ENCODE measurements at regions not wholly inside any gene's neighbourhood (a gene's known extent, or its start where the extent isn't known, plus 50 kb on each side); places are given as distances from the start of the nearest gene placed in this dataset.

GRCh38 chr11:134556186-134556585, 144.1 kb upstream of the B3GAT1 start:
- no peak for DNase-seq

GRCh38 chr11:134555510-134555909, 143.5 kb upstream of the B3GAT1 start:
- DNase-seq, result no peak

GRCh38 chr11:134554861-134555260, 142.8 kb upstream of the B3GAT1 start:
- no peak for DNase-seq

GRCh38 chr11:134554106-134554505, 142.1 kb upstream of the B3GAT1 start:
- DNase-seq, result no peak

- no peak for DNase-seq
Observed at GRCh38 chr11:134552749-134553148, 140.7 kb upstream of the B3GAT1 start.

- DNase-seq, result no peak
Observed at GRCh38 chr11:134545521-134545920, 133.5 kb upstream of the B3GAT1 start.

DNA sequence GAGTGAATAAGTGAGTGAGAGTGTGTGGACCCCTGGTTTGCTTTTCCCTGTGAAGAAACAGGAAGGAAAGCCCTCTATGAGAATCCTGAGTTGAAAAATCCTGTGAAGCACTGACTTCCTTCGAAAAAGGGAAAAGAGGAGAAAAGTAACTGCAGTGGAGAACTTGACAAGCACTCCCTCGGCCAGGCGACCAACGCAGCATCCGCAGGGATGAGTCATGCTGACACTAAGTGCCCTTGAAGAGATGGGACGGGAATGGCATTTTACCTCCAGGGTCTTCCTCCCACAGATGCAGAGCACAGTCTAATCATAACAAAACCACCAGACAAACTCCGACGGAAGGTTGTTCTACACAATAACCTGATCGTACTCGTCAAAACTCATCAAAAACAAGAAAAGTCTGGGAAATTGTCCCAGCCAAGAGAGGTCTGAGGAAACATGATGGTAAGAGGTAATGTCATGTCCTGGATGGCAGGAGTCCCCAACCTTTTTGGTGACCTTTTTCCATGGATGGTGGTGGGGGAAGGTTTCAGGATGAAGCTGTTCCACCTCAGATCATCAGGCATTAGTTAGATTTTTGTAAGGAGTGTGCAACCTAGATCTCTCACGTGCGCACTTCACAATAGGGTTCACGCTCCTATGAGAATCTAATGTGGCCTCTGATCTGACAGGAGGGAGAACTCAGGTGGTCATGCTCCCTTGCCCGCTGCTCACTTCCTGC, 132.2 kb upstream of the B3GAT1 start:
- DNase-seq, result no peak

DNA sequence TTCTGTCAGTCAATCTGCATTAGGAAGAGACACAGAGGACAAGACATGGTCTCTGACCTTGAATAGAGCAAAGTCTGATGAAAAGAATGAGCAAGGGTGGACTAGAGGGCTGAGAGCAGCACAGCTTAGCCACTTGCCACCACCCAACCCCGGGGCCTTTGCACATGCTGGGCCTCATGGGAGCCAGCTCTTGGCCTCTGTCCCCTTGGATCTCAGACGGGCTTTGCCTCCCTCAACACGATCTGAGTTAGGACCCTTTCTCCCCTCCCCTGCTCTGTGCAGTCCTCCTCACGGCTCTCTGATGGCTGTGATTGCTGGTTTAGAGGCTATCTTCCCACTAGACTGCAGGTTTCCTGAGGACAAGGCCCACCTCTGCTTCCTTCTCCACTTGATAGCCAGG, 131.6 kb upstream of the B3GAT1 start:
- DNase-seq, result no peak

GRCh38 chr11:134543241-134543640, 131.2 kb upstream of the B3GAT1 start:
- DNase-seq, result peak; percentile 32

GRCh38 chr11:134542401-134543165, 130.5 kb upstream of the B3GAT1 start:
- no peak for DNase-seq

DNA sequence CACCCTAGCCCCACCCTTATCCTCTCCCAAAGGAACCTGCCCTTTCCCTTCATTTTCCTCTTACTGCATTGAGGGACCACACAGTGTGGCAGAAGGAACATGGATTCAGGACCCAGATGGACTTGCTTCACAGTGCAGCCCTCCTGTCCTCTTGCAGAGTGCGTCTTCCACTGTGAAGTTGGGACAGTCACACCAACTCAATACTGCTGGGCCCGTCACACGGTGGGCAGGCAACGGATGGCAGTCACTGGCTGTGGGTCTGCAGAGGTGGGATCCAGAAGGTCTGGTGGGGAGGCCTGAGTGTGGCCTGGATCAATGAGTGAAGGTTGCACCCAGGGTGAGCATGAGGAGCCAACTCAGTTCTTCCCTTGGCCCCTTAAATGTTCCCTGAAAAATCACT, 129.9 kb upstream of the B3GAT1 start:
- no peak for DNase-seq

GRCh38 chr11:134541355-134541754, 129.3 kb upstream of the B3GAT1 start:
- no peak for DNase-seq

GRCh38 chr11:134539285-134539684, 127.2 kb upstream of the B3GAT1 start:
- DNase-seq, result no peak

DNA sequence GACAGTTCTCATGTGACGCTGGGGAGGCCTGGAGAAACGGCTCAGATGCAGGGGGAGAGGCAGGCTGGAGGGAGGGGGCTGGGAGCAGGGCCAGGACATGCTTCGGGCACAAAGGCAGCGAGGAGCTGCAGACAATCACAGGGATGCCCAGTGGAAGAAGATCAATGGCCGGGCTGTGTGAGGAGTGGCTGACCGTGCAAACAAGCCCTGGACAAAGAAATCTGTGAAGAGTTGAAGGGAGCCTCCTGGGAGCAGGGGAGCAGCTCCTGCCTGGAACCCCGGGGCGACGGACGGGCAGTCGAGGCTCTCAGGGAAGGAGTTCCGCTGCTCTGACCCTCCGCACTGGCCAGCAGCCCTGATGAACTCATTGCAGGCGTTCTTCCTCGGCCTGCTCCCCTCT, 126.7 kb upstream of the B3GAT1 start:
- no peak for DNase-seq

- DNase-seq, result no peak
Observed at GRCh38 chr11:134537941-134538340, 125.9 kb upstream of the B3GAT1 start.

- DNase-seq, result no peak
Observed at GRCh38 chr11:134537296-134537695, 125.3 kb upstream of the B3GAT1 start.

- DNase-seq, result no peak
Observed at GRCh38 chr11:134536677-134537076, 124.6 kb upstream of the B3GAT1 start.

DNA sequence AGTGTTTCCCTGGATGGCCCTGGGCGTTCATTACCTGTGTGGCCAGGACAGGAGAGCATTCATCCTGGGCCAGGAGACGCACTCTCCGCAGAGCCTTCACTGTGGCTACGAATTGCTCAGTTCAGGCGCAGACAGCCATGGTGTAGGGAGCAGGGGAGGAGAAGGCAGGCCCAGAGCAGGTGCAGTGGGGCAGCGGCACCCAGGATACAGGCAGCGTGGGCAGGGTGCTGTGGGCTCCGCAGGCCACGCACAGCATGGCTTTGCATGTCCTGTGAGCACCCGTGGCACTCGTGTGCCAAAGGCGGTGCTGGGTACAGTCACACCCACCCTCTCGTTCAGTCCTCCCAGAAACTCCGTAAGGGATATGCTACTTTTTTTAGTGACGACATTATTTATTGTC, 124.2 kb upstream of the B3GAT1 start:
- DNase-seq, result no peak

DNA sequence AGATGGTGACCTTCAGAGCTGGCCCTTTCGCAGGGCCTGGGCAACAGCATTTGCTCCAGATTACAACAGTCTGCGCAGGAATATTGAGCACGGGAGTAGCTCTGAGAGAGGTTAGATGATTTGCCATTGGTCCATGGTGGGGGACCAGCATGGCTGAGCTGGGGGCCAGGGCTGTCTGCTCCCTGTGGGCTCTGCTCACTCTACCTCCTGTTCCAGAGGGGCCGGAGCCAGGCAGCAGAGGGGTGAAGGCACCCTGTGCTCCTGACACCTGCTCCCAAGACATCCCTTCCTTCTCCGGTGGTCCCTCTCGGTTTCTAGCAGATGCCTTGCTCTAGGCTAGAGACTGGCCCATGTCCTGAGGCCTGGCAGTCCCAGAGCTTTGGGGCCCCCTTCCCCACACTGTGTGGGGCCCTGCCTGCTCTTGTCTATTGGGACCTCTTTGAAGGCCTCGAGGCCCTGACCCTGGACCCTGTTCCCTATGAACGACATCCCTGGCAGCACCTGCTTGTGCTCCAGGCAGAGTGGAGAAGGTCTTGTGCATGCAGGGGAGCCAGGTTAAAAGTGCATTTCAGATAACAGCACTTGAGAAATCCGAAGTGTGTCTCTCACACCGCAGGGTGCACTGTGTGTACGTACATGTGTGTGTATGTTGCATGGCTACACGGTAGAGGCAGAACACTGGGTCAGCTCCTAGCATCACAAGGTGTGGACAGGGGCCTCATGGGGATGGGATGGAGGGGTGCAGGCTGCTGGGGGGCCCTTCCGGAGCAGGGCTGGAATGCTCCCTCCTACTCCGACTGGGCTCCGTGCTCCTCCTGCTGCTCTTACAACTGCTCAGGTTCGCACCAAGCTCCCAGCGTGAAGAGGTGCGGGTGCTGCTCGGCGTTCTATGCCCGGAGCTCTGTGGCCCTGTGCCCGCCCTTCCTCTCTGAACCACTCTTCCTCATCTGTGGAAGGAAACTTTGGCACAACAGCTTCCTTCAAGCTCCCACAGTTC, 123.3 kb upstream of the B3GAT1 start:
- DNase-seq, result no peak

DNA sequence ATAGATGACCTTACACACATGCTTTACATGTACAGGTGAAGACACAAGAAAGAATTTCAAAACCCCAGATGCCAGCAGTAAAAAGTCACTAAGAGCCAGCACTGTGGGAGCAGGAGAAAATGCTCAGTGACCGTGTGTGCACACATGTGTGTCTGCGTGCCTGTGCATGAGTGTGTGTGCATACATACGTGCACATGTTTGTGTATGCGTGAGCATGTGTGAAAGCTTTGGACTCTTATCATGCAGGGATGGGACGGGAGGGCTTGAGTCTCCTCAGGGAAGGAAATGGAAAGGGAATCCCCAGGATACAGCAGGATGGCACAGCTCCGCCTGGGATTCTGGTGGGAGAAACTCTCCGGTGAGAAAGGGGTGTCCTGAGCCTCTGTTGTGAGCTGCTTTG, 121.5 kb upstream of the B3GAT1 start:
- no peak for DNase-seq

- no peak for DNase-seq
Observed at GRCh38 chr11:134532921-134533421, 120.9 kb upstream of the B3GAT1 start.

Measured in muscle of arm (tissue), 1 donor.